ENCODE measurements at regions not wholly inside any gene's neighbourhood (a gene's known extent, or its start where the extent isn't known, plus 50 kb on each side); places are given as distances from the start of the nearest gene placed in this dataset.
A peak's percentile ranks its signal among the peaks of the same experiment; 100 is the strongest.
"Not testable (repeated sequence)": the region's sequence is repeated elsewhere in the genome, so short reads cannot be mapped to it uniquely, and the experiment has no call there.

GRCh38 chr4:114034189-114034588 is 54.7 kb upstream of the ARSJ start:
- no peak for DNase-seq

DNA sequence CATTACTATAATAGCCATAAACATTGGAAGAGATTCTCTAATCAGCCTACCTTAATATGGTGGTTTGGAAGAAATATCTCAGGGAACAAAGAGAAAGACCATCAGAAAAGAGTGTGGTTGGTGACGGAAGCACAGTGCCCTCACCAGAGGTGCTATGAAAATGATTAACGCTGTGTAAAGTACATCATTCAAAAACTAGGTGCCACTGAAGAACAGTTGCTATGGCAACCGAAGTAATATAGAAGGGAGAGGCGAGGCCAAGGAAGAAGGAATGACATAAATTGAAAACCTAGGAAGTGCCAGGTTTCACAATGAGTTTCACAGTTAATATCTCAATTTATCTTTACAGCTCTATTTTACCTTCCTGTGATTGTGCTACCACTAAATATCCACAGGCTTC is 57.0 kb upstream of the ARSJ start:
- no peak for DNase-seq

DNA sequence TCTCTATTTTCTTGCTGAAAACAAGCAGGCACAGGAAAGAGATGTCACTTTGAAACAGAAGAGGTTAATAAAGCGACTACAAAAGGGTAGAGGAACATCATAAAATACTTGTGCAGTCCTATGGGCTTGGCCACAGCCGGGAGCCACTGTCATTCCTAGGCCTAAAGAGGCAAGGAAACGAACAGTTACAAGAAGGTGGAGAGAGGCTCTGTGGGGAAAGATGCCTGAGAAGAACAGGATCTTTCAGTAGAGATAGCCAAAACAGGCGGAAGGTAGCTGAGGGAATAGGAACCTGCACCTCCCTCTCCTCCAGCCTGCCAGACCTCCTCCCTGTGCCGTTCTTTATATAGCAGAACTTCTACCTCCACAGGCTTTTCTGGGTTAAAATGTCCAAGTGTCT is 57.4 kb upstream of the ARSJ start:
- DNase-seq = no peak

DNA sequence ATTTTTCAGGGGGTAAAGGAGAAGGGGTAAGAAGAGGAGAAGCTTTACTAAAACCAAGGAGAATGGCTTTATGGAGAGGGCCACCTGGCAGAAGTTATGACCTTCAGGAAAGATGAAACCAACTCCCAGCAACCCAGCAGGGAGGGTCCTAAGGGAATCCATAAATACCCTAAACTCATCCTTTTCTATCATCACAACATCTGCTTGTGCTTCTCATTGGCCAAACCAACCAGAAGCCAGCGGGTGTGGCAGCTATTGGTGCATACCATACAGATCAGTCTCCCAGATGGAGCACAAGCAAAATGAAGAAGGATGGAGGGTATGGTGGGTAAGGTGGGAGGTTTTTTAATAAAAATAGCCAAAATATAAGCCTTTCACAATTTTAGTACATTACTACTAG is 58.5 kb upstream of the ARSJ start:
- DNase-seq = no peak

GRCh38 chr4:114038762-114039387 is 59.4 kb upstream of the ARSJ start:
- DNase-seq = peak; percentile 4

DNA sequence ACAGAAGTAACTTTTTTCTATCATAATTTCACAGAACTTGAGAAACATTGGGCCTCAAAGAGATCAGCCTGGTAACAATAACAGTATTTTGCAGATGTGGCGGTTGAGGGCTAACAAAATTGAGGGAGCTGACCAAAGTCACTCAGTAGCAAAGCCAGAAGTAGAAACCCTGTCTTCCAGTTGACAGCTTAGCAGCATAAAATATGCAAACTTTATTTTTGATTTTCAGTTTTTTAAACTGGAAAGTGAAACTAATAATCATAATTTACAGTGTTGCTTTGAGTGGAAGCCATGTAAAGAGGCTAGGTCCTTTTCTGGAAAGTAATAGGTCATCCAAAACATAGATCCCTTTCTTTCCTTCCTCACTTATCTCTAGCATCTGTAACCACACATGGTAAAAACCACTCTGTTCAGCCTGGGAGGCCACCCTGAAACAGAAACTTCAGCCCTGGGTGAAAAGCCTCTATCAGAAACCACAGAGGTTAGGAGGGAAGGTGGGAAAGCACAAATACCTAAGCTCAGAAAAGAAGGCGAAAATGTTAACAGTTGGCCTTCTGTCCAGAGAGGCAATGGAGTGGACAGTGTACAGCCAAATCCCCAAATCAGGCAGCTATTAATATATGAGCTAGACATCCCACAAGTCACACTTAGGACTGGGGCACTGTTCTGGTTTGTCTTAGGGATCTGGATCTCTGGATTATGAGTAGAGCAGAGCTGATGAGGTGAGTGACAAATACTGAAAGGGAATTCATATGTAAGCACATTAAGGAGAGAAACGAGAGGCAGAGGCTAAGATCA is 61.1 kb upstream of the ARSJ start:
- DNase-seq = no peak

DNA sequence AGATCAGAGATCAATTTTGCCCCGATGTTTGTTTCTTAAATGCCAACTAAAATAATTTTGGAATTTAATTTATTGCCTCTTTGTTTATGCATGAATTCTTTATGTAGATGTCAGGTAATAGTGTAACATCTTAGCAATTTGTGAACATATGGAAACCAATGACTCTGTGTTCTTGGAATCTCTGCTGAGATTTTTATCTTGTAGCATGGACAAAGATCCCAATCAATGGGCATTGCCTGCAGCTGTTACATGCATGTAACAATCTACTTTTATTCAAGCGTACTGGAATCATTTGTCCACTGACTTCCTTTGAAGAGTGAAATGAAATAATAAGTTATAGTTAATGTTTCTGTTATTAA is 61.6 kb upstream of the ARSJ start:
- DNase-seq = no peak

DNA sequence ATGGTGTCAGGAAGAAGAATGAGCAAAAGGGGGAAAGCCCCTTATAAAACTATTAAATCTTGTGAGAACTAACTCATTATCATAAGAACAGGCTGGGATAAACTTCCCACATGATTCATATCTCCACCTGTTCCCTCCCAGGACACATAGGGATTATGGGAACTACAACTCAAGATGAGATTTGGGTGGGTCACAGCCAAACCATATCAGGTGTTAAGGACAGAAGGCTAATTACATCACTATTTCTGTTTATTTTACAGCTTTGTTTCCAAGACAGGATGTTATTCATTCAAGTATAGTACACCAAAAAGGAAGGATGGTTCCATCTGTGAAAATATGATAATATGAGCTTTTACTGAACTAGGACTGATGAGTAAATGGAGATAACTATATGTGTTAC is 63.7 kb upstream of the ARSJ start:
- DNase-seq = no peak

- DNase-seq = not testable (repeated sequence)
Observed at GRCh38 chr4:114044351-114044750, 64.9 kb upstream of the ARSJ start.

GRCh38 chr4:114046331-114046730 is 66.9 kb upstream of the ARSJ start:
- no peak for DNase-seq

- not testable (repeated sequence) for DNase-seq
Observed at GRCh38 chr4:114048154-114048553, 68.7 kb upstream of the ARSJ start.

DNA sequence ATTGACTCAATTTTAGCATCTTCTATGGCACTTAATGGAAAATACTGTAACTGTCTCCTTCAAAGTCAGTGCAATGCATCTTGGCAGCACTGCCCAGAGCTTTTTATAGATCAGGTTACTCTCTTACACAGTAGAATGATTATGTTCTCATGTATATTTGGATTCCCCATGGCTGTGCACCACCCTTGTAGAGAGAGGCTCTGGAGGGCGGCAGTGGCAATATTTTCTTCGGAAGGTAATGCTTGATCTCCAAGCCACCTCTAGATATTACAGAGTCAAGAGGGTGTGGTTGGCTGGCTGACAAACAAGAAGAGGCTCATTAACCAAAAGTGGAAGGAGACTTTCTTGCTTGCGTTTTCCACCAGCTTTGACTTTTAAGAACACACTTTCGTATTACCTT is 72.8 kb upstream of the ARSJ start:
- DNase-seq = peak; percentile 10

GRCh38 chr4:114056599-114056998 is 77.2 kb upstream of the ARSJ start:
- DNase-seq = no peak

DNA sequence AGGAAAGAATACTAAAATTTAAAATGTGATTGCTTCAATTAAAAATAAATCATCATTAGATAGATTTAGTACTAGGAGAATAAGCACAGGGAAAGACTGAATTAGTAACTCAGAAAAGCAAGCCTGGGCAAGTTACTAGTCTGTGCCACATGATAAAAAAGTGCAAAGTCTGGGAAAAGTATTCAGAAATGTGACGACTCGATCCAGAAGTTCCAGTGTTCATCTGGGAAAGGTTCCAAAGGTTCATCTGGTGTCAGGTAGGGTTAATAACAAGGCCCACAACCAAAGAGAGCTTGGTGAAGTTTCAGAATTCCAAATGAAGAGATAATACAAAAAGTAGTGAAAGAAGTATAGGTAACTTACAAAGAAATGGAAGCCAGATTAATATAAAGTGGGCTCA is 78.3 kb upstream of the ARSJ start:
- DNase-seq = no peak

GRCh38 chr4:114062499-114062898 is 83.1 kb upstream of the ARSJ start:
- no peak for DNase-seq

GRCh38 chr4:114072781-114073180 is 93.3 kb upstream of the ARSJ start:
- no peak for DNase-seq

GRCh38 chr4:114076899-114077570 is 97.6 kb upstream of the ARSJ start:
- DNase-seq = no peak

DNA sequence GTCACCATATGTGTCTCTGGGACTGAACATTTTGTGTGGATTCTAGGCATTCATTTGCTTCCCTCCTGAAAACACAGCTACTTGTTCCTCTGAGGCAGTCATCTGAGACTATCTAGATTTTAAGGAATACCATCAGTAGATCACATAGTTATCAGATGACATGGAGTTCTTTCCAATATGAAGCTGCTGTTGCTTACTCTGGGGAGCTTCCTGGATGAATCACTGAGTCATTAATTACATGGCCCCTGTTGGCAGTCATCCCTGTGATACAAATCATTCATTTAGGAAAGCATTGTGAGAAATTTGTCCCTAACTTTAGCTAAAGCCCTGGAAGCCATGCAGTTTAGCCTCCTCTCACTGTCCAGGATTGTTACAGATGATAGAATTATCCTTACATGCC is 98.2 kb upstream of the ARSJ start:
- no peak for DNase-seq

GRCh38 chr4:114078636-114079035 is 99.2 kb upstream of the ARSJ start:
- DNase-seq = no peak

DNA sequence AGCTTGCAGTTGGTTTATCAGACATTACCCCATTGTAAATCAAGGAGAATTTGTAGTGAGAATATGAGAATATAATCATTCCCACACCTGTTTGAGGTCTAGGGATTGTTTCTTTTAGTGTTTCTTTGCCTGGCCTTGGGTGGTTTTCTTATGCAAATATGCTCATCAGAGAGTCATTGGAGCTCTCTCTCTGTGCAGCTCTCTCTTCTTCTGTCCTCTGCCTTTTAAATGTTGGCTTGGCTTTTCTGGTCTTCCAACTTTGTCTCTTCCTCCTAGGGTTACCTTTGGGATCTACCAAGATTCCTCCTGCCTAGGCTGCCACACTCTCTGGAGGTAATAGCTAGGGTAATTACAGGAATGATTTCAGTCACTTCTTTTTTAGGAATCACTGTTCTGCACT is 102.3 kb upstream of the ARSJ start:
- no peak for DNase-seq

GRCh38 chr4:114082348-114082747 is 102.9 kb upstream of the ARSJ start:
- no peak for DNase-seq

DNA sequence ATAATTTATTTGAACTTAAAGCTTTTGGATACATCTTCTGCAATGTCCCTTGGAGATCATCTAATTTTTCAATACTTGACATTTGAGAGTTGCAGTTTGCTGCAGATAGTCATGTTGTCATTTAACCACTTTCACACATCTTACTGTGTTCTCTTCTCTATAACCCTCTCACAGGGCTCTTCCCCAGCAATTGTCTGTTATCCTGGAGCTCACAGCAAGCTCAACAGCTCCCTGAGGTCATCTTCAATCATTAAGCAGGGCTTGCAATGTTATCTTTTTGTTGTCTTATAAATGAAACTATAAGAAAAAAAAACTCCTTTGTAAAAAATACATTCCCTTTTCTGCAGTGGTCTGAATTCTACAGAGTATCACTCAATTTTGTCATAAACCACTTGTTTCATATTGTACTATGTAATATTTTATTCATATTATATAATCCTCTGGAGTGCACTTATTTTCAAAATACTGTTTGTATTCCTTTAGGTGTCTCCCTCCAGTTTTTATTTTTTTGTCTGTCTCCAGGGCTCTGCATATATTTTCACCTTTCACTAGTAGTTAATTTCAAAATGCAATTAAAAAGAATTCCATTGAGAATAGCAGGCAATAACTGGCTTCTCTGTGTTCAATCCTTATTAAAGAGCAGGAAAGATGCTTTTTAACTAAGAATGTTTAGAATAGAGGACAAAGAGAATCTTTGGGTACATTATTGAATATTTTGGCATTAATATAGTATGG is 106.3 kb upstream of the ARSJ start:
- DNase-seq = no peak

GRCh38 chr4:114087596-114088230 is 108.3 kb upstream of the ARSJ start:
- DNase-seq = no peak
